Kidney (tissue), 13 donors: ENCODE measurements at regions not wholly inside any gene's neighbourhood (a gene's known extent, or its start where the extent isn't known, plus 50 kb on each side); places are given as distances from the start of the nearest gene placed in this dataset.

ENCODE experiments used
- DNase-seq, 5 donors: peaks; one replicate each; pipeline ENCODE4 v3.0.0-alpha.2; 2013 to 2020
- FAIRE-seq: peaks from 2 replicates; lab custom pipeline; 2012; peaks lifted over from hg19 to GRCh38; lab: Jason Lieb, UNC
- H3K27ac ChIP-seq, 2 donors: one replicate each; pipeline ENCODE4 v1.7.0; 2013; ENCODE audit warnings: low read depth in 2 of 2, low read length in 2 of 2, inconsistent platforms in 1 of 2
- H3K27me3 ChIP-seq: one replicate; pipeline ENCODE4 v1.7.1; 2013; ENCODE audit warnings: low read length, inconsistent platforms; ENCODE audit not compliant: control insufficient read depth, insufficient read depth
- H3K36me3 ChIP-seq, 3 donors: one replicate each; pipeline versions ENCODE4 v1.7.0 to v1.7.1; 2013; ENCODE audit warnings: low read length in 3 of 3, control low read depth in 1 of 3, inconsistent platforms in 1 of 3; ENCODE audit not compliant: insufficient read depth in 3 of 3, control insufficient read depth in 2 of 3
- H3K4me1 ChIP-seq, 3 donors: one replicate each; pipeline versions ENCODE4 v1.7.0 to v1.7.1; 2013; ENCODE audit warnings: low read length in 3 of 3, inconsistent platforms in 1 of 3, low read depth in 1 of 3; ENCODE audit not compliant: control insufficient read depth in 2 of 3, insufficient read depth in 2 of 3
- H3K4me3 ChIP-seq, 3 donors: one replicate each; pipeline versions ENCODE4 v1.7.0 to v1.8.1; 2013; ENCODE audit warnings: low read length in 3 of 3, control low read depth in 1 of 3, inconsistent platforms in 1 of 3
- H3K9ac ChIP-seq, 3 donors: one replicate each; pipeline versions ENCODE4 v1.7.0 to v1.7.1; 2013; ENCODE audit warnings: low read length in 3 of 3, control low read depth in 1 of 3, inconsistent platforms in 1 of 3
- H3K9me3 ChIP-seq, 3 donors: one replicate each; pipeline versions ENCODE4 v1.7.0 to v1.7.1; 2013; ENCODE audit warnings: low read length in 3 of 3, control low read depth in 1 of 3, inconsistent platforms in 1 of 3; ENCODE audit not compliant: control insufficient read depth in 2 of 3, insufficient read depth in 1 of 3
- intact Hi-C: fragments of 100-400 bp; cut with DNase I; formaldehyde crosslinking; loops from one replicate; pipeline ENCODE4 v1.11.1; 2022
- TF ChIP-seq, protein P1 (sequence below): IDR thresholded peaks from 3 replicates; pipeline ENCODE4 v1.5.1; 2012; ENCODE audit warnings: mild to moderate bottlenecking, moderate library complexity, borderline replicate concordance; ENCODE audit not compliant: insufficient read depth; ENCODE audit errors: extremely low read depth
- donor health status: control.
- donor health status: control.
- donor health status: control.
- donor health status: control.
- donor health status: control.
- donor health status: DM: yes; HTN: yes; CAD: no.
- donor health status: Normal renal cell carcinoma (clear cell type).

DNA sequence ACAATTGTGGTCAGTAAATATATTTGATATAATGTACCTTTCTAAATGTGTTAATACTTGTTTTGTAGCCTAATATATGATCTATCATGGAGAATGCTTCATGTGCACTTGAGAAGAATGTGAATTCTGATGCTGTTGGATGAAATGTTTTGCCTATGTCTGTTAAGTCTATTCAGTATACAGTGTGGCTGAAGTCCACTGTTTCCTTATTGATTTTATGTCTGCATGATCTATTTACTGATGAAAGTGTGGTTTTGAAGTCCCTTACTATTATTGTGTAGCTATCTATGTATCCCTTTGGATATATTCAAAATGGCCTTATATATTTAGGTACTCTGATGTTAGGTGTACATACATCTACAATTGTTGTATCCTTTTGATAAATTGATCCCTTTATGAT is 515.8 kb upstream of the EPHA5 start:
- Histone ChIP-seq H3K4me1 (no peaks in the 10 kb centered on the region), H3K9ac (no peak overlapping the region), H3K27ac (no peak overlapping the region), H3K4me3 (no peak overlapping the region), H3K36me3 (no peaks in the 10 kb centered on the region), H3K27me3 (no peaks in the 10 kb centered on the region), H3K9me3 (no peaks in the 10 kb centered on the region)
- DNase-seq, result no peak
- no peak for FAIRE-seq
- intact Hi-C loops, result no loop called here
- TF ChIP-seq, protein P1, sequence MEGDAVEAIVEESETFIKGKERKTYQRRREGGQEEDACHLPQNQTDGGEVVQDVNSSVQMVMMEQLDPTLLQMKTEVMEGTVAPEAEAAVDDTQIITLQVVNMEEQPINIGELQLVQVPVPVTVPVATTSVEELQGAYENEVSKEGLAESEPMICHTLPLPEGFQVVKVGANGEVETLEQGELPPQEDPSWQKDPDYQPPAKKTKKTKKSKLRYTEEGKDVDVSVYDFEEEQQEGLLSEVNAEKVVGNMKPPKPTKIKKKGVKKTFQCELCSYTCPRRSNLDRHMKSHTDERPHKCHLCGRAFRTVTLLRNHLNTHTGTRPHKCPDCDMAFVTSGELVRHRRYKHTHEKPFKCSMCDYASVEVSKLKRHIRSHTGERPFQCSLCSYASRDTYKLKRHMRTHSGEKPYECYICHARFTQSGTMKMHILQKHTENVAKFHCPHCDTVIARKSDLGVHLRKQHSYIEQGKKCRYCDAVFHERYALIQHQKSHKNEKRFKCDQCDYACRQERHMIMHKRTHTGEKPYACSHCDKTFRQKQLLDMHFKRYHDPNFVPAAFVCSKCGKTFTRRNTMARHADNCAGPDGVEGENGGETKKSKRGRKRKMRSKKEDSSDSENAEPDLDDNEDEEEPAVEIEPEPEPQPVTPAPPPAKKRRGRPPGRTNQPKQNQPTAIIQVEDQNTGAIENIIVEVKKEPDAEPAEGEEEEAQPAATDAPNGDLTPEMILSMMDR, result no peak

DNA sequence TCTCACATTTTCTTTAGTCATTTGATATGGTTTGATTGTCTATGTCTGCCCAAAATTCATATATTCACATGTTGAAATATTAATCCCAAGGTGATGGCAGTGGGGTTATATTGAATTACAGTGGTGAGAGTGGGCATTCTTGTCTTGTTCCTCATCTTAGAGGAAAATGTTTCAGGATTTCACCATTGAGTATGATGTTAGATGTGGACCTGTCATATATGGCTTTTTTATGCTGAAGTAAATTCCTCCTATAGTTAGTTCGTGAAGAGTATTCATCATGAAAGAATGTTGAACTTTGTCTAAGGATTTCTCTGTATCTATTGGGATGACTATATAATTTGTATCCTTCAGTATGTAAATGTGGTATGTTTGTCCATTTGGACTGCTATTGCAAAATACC is 512.3 kb upstream of the EPHA5 start:
- intact Hi-C loops, result no loop called here
- H3K27me3 ChIP-seq, result no peaks in the 10 kb centered on the region
- DNase-seq (no peak), FAIRE-seq (no peak)
- H3K36me3 ChIP-seq, result no peaks in the 10 kb centered on the region
- no peak overlapping the region for H3K9ac ChIP-seq
- no peak overlapping the region for H3K4me3 ChIP-seq
- H3K4me1 ChIP-seq, result no peaks in the 10 kb centered on the region
- H3K27ac ChIP-seq, result no peak overlapping the region
- TF ChIP-seq, protein P1, result no peak
- no peaks in the 10 kb centered on the region for H3K9me3 ChIP-seq

DNA sequence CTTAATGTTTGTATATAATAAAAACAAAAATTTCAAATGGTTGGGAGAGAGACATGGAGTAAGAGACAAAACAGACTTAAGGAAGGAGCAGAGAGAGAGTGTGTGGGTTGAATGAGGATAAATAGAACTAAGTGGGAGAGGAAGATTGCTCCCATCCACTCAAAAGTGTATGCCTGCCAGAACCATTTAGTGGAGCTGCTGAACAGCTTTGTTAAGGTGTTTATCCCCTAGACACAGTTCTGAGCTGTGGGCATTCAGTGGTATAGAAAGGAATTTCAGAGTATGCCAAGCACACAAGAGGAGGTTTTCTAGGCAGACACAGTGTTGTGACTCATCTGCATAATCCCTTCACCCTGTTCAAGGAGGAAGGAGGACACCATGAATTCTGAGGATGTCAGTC is 508.6 kb upstream of the EPHA5 start:
- no peaks in the 10 kb centered on the region for H3K9me3 ChIP-seq
- no peaks in the 10 kb centered on the region for H3K36me3 ChIP-seq
- DNase-seq, result peak in 1 of 5 donors; percentile 0
- no peak overlapping the region for H3K4me3 ChIP-seq
- TF ChIP-seq, protein P1, result no peak
- no peak for FAIRE-seq
- H3K9ac ChIP-seq, result no peak overlapping the region
- H3K27ac ChIP-seq, result no peak overlapping the region
- intact Hi-C loops, result no loop called here
- no peaks in the 10 kb centered on the region for H3K27me3 ChIP-seq
- no peaks in the 10 kb centered on the region for H3K4me1 ChIP-seq

DNA sequence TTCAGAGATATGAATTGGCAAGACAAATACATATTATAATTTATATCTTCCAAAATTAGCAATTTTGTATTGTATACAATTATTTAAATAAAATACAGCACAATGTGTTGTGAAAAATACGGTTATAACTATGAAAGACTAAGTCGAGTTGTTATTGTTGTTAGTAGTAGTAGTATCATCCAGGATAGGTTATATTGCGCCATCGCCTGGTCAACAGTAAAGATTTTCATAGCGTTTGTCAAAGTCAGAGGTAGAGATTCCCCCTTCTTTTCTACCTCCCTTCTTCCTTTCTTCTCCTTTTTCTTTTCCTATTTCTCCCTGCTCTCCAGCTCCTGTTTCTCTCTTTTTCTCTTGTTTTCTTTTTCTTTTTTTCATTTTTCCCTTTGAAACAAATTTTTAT is 499.1 kb upstream of the EPHA5 start:
- DNase-seq, result peak in 1 of 5 donors; percentile 5
- no peak for FAIRE-seq

More for the DNA sequence above, 499.1 kb upstream of the EPHA5 start:
- no peak overlapping the region for H3K9ac ChIP-seq
- no peak overlapping the region for H3K27ac ChIP-seq
- H3K9me3 ChIP-seq, result peaks cover 0 to 4% (median 2%) of the 10 kb centered on the region in 3 donors
- intact Hi-C loops, result no loop called here
- H3K4me1 ChIP-seq, result no peaks in the 10 kb centered on the region
- H3K4me3 ChIP-seq, result no peak overlapping the region
- no peaks in the 10 kb centered on the region for H3K27me3 ChIP-seq
- no peaks in the 10 kb centered on the region for H3K36me3 ChIP-seq
- TF ChIP-seq, protein P1, result no peak
